HEK293T (cell line): ENCODE measurements at regions not wholly inside any gene's neighbourhood (a gene's known extent, or its start where the extent isn't known, plus 50 kb on each side); places are given as distances from the start of the nearest gene placed in this dataset.
"Not testable (repeated sequence)": the region's sequence is repeated elsewhere in the genome, so short reads cannot be mapped to it uniquely, and the experiment has no call there.

Experiments
- CTCF ChIA-PET: fragments of 350-600 bp; formaldehyde crosslinking; extraction: SDS; loops from one replicate; lab custom pipeline; 2021; ENCODE audit warnings: antibody characterized with exemption, inconsistent platforms; lab: Yijun Ruan, JAX
- POLR2A ChIA-PET: fragments of 350-600 bp; formaldehyde crosslinking; extraction: SDS; loops from one replicate; lab custom pipeline; 2020; ENCODE audit warnings: antibody characterized with exemption, inconsistent platforms; lab: Yijun Ruan, JAX
- DNase-seq: peaks from one replicate; pipeline ENCODE4 v3.0.0; 2012; ENCODE audit warnings: mixed read lengths; ENCODE audit errors: extremely low spot score
- ARNT ChIP-seq: fragments of 450-650 bp; IDR thresholded peaks from 2 replicates; pipeline ENCODE4 v1.6.1; 2017; ENCODE audit warnings: mild to moderate bottlenecking
- BHLHE40 ChIP-seq: fragments of 450-650 bp; IDR thresholded peaks from 2 replicates; pipeline ENCODE4 v1.6.1; 2016; ENCODE audit warnings: mild to moderate bottlenecking, moderate library complexity, borderline replicate concordance
- CTBP1 ChIP-seq: fragments of 450-650 bp; IDR thresholded peaks from 2 replicates; pipeline ENCODE4 v1.6.1; 2016; ENCODE audit warnings: borderline replicate concordance
- ELF4 ChIP-seq: fragments of 450-650 bp; IDR thresholded peaks from 2 replicates; pipeline ENCODE4 v1.6.1; 2017; ENCODE audit warnings: antibody characterized with exemption
- FOXA1 ChIP-seq: fragments of 450-650 bp; IDR thresholded peaks from 2 replicates; pipeline ENCODE4 v1.6.1; 2016; ENCODE audit warnings: mild to moderate bottlenecking
- FOXK2 ChIP-seq: fragments of 450-650 bp; IDR thresholded peaks from 2 replicates; pipeline ENCODE4 v1.6.1; 2016; ENCODE audit warnings: mild to moderate bottlenecking
- FOXM1 ChIP-seq: fragments of 450-650 bp; IDR thresholded peaks from 2 replicates; pipeline ENCODE4 v1.6.1; 2017; ENCODE audit warnings: mild to moderate bottlenecking, borderline replicate concordance
- HDGF ChIP-seq: fragments of 450-650 bp; IDR thresholded peaks from 2 replicates; pipeline ENCODE4 v1.6.1; 2017; ENCODE audit warnings: antibody characterized with exemption, borderline replicate concordance
- L3MBTL2 ChIP-seq: fragments of 450-650 bp; conservative IDR thresholded peaks from 2 replicates; pipeline ENCODE4 v1.6.1; 2016; ENCODE audit warnings: mild to moderate bottlenecking
- LEF1 ChIP-seq: fragments of 450-650 bp; IDR thresholded peaks from 2 replicates; pipeline ENCODE4 v1.6.1; 2017; ENCODE audit warnings: mild to moderate bottlenecking, borderline replicate concordance
- NFRKB ChIP-seq: fragments of 450-650 bp; IDR thresholded peaks from 2 replicates; pipeline ENCODE4 v1.6.1; 2016; ENCODE audit warnings: mild to moderate bottlenecking, moderate library complexity
- PKNOX1 ChIP-seq: fragments of 450-650 bp; IDR thresholded peaks from 2 replicates; pipeline ENCODE4 v1.6.1; 2016
- SP1 ChIP-seq: fragments of 450-650 bp; IDR thresholded peaks from 2 replicates; pipeline ENCODE4 v1.6.1; 2017
- SUZ12 ChIP-seq: fragments of 450-650 bp; IDR thresholded peaks from 2 replicates; pipeline ENCODE4 v1.6.1; 2016; ENCODE audit warnings: mild to moderate bottlenecking
- TARDBP ChIP-seq: fragments of 450-650 bp; IDR thresholded peaks from 2 replicates; pipeline ENCODE4 v1.6.1; 2016
- ZNF384 ChIP-seq: fragments of 450-650 bp; IDR thresholded peaks from 2 replicates; pipeline ENCODE4 v1.6.1; 2016

- POLR2A ChIA-PET, result interaction anchor here (0.5 kb wide), 1 partner anchor 37 kb away, joined by 3 read pairs; no protein-coding TSS in a partner anchor
- CTCF ChIA-PET, result no interaction called here
- TF ChIP-seq ELF4 (no peak), CTBP1 (no peak), SP1 (no peak), FOXK2 (no peak), L3MBTL2 (no peak), ARNT (no peak), FOXM1 (no peak)
- no peak for DNase-seq
Observed at GRCh38 chr20:57773059-57773815, 63.4 kb upstream of the PMEPA1 start.

- DNase-seq, result no peak
- TF ChIP-seq SUZ12 (no peak), NFRKB (no peak), FOXA1 (no peak), FOXK2 (no peak), CTBP1 (no peak), HDGF (no peak), ARNT (no peak), ELF4 (no peak), L3MBTL2 (no peak), ZNF384 (no peak), TARDBP (no peak), PKNOX1 (no peak), FOXM1 (no peak), SP1 (no peak), LEF1 (no peak), BHLHE40 (no peak)
- ChIA-PET CTCF (no interaction called here), POLR2A (no interaction called here)
Observed at GRCh38 chr20:57772349-57772964, 62.6 kb upstream of the PMEPA1 start.

GRCh38 chr20:57770852-57771720, 61.3 kb upstream of the PMEPA1 start:
- POLR2A ChIA-PET, result no interaction called here
- DNase-seq, result no peak
- TF ChIP-seq CTBP1 (no peak), NFRKB (no peak), SP1 (no peak), FOXA1 (no peak), BHLHE40 (no peak), HDGF (no peak), ZNF384 (no peak), TARDBP (no peak), L3MBTL2 (no peak), FOXM1 (no peak)
- CTCF ChIA-PET, result no interaction called here

GRCh38 chr20:57770401-57770800, 60.6 kb upstream of the PMEPA1 start:
- POLR2A ChIA-PET, DNase-seq: not testable (repeated sequence)
- CTCF ChIA-PET, result interaction anchor here (0.7 kb wide), 1 partner anchor 76 kb away, joined by 3 read pairs; no protein-coding TSS in a partner anchor

- POLR2A ChIA-PET, result no interaction called here
- TF ChIP-seq HDGF, result no peak
- no peak for TF ChIP-seq ELF4
- DNase-seq, result no peak
- CTCF ChIA-PET, result interaction anchor here (0.7 kb wide), 1 partner anchor 76 kb away, joined by 3 read pairs; no protein-coding TSS in a partner anchor
Observed at GRCh38 chr20:57769756-57770155, 59.9 kb upstream of the PMEPA1 start.

GRCh38 chr20:57768519-57768918, 58.7 kb upstream of the PMEPA1 start:
- no peak for DNase-seq
- ChIA-PET POLR2A (no interaction called here), CTCF (no interaction called here)
- TF ChIP-seq L3MBTL2 (no peak), LEF1 (no peak), CTBP1 (no peak), FOXK2 (no peak), PKNOX1 (no peak), NFRKB (no peak)

GRCh38 chr20:57767441-57767840, 57.6 kb upstream of the PMEPA1 start:
- no peak for TF ChIP-seq SUZ12
- no peak for DNase-seq
- ChIA-PET POLR2A (no interaction called here), CTCF (interaction anchor here (0.6 kb wide), 1 partner anchor 31 kb away, joined by 3 read pairs; no protein-coding TSS in a partner anchor)
